MM.1S (cell line): ENCODE measurements at regions not wholly inside any gene's neighbourhood (a gene's known extent, or its start where the extent isn't known, plus 50 kb on each side); places are given as distances from the start of the nearest gene placed in this dataset.

Source experiments
- DNase-seq: peaks from one replicate; pipeline ENCODE4 v3.0.0-alpha.2; 2015
- H2AFZ ChIP-seq: fragments of 300-600 bp; sonication (generic); 2 replicates; pipeline ENCODE4 v1.6.0; 2016; ENCODE audit warnings: antibody characterized with exemption, low read length
- H3F3A ChIP-seq: fragments of 300-600 bp; sonication (generic); 2 replicates; pipeline ENCODE4 v1.6.1; 2016; ENCODE audit warnings: mild to moderate bottlenecking, antibody characterized with exemption, low read length, moderate library complexity, mixed read lengths; ENCODE audit not compliant: insufficient read depth
- H3K27ac ChIP-seq: fragments of 300-600 bp; sonication (generic); 2 replicates; pipeline ENCODE4 v1.5.1; 2016; ENCODE audit warnings: mild to moderate bottlenecking, low read length
- H3K27me3 ChIP-seq: fragments of 300-600 bp; sonication (generic); replicated peaks from 2 replicates; pipeline ENCODE4 v1.6.0; 2016; ENCODE audit warnings: low read length; ENCODE audit not compliant: insufficient read depth
- H3K36me3 ChIP-seq: fragments of 300-600 bp; sonication (generic); replicated peaks from 2 replicates; pipeline ENCODE4 v1.6.1; 2016; ENCODE audit warnings: mild to moderate bottlenecking, low read length, mixed read lengths; ENCODE audit not compliant: insufficient read depth
- H3K4me1 ChIP-seq: fragments of 300-600 bp; sonication (generic); 2 replicates; pipeline ENCODE4 v1.6.1; 2016; ENCODE audit warnings: low read length, mixed read lengths
- H3K4me2 ChIP-seq: fragments of 300-600 bp; sonication (generic); 2 replicates; pipeline ENCODE4 v1.6.0; 2016; ENCODE audit warnings: low read depth, low read length
- H3K4me3 ChIP-seq: fragments of 300-600 bp; sonication (generic); 2 replicates; pipeline ENCODE4 v1.5.1; 2016; ENCODE audit warnings: low read length, mixed read lengths
- H3K79me2 ChIP-seq: fragments of 300-600 bp; sonication (generic); 2 replicates; pipeline ENCODE4 v1.6.1; 2016; ENCODE audit warnings: mixed run types, low read length, mixed read lengths
- H3K9ac ChIP-seq: fragments of 300-600 bp; sonication (generic); 2 replicates; pipeline ENCODE4 v1.6.1; 2016; ENCODE audit warnings: low read length, mixed read lengths
- H3K9me2 ChIP-seq: fragments of 300-600 bp; sonication (generic); replicated peaks from 2 replicates; pipeline ENCODE4 v1.6.1; 2016; ENCODE audit warnings: mild to moderate bottlenecking, low read length, mixed read lengths; ENCODE audit not compliant: insufficient read depth
- H3K9me3 ChIP-seq: fragments of 300-600 bp; sonication (generic); replicated peaks from 2 replicates; pipeline ENCODE4 v1.6.1; 2016; ENCODE audit warnings: mild to moderate bottlenecking, low read length, mixed read lengths; ENCODE audit not compliant: insufficient read depth
- H4K20me1 ChIP-seq: fragments of 300-600 bp; sonication (generic); 2 replicates; pipeline ENCODE4 v1.6.1; 2016; ENCODE audit warnings: mild to moderate bottlenecking, low read length, moderate library complexity, mixed read lengths; ENCODE audit not compliant: insufficient read depth
- EZH2 ChIP-seq: fragments of 300-600 bp; sonication (generic); optimal IDR thresholded peaks from 2 replicates; pipeline ENCODE3; 2017; ENCODE audit warnings: low read depth, mild to moderate bottlenecking, antibody characterized with exemption, low read length, mixed read lengths
- EZH2phosphoT487 ChIP-seq: fragments of 300-600 bp; sonication (generic); IDR thresholded peaks from 2 replicates; pipeline ENCODE4 v1.6.1; 2018; ENCODE audit warnings: antibody characterized with exemption, low read length
- TF ChIP-seq, protein P1 (sequence below): fragments of 300-600 bp; sonication (generic); IDR thresholded peaks from 2 replicates; pipeline ENCODE4 v1.5.1; 2016; ENCODE audit warnings: antibody characterized with exemption, low read length, mixed read lengths

DNA sequence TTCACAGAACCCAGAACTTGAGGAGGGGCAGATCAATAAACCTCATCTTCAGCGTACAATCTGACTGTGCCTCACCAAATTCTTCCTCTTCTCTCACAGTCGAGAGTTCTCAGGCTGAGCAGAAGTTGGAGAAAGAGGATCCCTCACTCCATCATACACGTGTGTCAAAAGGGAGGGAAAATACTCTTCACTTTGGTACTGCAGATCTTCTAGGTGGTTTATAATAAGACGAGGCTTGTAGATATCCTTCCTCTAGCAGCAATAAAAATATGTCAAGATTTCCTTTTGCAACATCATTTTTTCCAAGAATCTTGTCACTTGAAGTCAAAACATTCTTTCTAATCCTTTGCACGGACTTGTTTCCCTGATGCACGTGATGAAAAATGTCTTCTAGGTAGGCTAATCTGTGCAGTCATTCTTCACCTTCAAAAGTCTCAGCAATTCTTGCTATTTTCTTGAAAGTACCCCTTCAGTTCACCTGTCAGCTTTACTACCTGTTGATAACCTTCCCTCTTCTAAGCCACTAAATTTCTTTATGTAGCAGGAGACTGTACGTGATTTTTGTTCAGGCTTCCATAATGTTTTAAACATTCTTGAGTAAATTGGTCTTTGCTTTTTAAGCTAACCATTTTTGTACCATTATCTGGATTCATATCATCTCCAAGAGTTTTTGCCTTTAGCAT is 214.1 kb downstream of the NUAK1 start:
- H3K36me3 ChIP-seq, result no peaks in the 10 kb centered on the region

DNA sequence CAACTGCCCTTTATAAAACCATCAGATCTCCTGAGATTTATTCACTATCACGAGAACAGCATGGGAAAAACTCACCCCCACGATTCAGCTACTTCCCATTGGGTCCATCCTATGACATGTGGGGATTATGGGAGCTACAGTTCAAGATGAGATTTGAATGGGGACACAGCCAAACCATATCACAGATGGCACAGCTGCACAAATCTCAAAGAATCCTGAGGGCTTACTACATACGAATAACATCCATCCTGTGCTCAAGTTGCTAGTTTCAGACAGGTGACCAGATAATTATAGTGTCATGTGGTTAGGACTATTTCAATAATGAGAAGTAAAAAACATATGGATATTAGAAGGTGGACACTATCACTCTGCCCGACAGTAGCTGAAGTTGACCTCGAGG is 211.2 kb downstream of the NUAK1 start:
- no peaks in the 10 kb centered on the region for H3K4me1 ChIP-seq

More for the DNA sequence above, 214.1 kb downstream of the NUAK1 start:
- TF ChIP-seq EZH2phosphoT487, result no peak
- TF ChIP-seq, protein P1, sequence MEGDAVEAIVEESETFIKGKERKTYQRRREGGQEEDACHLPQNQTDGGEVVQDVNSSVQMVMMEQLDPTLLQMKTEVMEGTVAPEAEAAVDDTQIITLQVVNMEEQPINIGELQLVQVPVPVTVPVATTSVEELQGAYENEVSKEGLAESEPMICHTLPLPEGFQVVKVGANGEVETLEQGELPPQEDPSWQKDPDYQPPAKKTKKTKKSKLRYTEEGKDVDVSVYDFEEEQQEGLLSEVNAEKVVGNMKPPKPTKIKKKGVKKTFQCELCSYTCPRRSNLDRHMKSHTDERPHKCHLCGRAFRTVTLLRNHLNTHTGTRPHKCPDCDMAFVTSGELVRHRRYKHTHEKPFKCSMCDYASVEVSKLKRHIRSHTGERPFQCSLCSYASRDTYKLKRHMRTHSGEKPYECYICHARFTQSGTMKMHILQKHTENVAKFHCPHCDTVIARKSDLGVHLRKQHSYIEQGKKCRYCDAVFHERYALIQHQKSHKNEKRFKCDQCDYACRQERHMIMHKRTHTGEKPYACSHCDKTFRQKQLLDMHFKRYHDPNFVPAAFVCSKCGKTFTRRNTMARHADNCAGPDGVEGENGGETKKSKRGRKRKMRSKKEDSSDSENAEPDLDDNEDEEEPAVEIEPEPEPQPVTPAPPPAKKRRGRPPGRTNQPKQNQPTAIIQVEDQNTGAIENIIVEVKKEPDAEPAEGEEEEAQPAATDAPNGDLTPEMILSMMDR, result no peak
- Histone ChIP-seq H3K4me2 (no peak overlapping the region), H3K27me3 (no peaks in the 10 kb centered on the region), H3K4me3 (no peak overlapping the region), H2AFZ (no peak overlapping the region), H3F3A (no peaks in the 10 kb centered on the region), H3K79me2 (no peaks in the 10 kb centered on the region), H3K9me2 (no peaks in the 10 kb centered on the region), H3K9me3 (no peaks in the 10 kb centered on the region), H3K4me1 (no peaks in the 10 kb centered on the region), H3K27ac (no peak overlapping the region), H4K20me1 (no peaks in the 10 kb centered on the region), H3K9ac (no peak overlapping the region)
- DNase-seq, result no peak

DNA sequence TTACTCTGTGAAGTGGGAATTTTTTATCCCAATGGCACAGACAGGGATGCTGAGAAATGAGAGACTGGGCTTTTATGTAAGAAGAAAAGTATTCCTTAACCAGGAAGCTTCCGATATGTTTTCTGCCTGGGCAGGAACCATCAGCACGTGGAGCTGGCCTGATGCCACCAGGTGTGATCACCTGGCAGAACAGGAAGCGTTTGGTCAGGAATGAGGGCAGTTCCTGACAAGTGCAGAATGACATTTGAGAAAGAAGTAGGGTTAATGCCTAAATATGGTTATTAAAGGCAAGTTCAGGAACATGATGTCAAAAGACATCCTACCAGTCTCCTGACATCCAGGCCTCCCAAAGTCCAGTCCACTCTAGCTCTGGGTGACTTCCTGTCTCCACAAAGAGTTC is 210.3 kb downstream of the NUAK1 start:
- H4K20me1 ChIP-seq, result no peaks in the 10 kb centered on the region
- no peaks in the 10 kb centered on the region for H3K4me1 ChIP-seq
- H2AFZ ChIP-seq, result no peak overlapping the region
- H3K4me3 ChIP-seq, result no peak overlapping the region
- DNase-seq, result no peak
- no peaks in the 10 kb centered on the region for H3F3A ChIP-seq
- no peaks in the 10 kb centered on the region for H3K9me2 ChIP-seq
- H3K4me2 ChIP-seq, result no peak overlapping the region
- H3K36me3 ChIP-seq, result no peaks in the 10 kb centered on the region
- H3K79me2 ChIP-seq, result no peaks in the 10 kb centered on the region
- no peak overlapping the region for H3K9ac ChIP-seq
- TF ChIP-seq EZH2phosphoT487 (no peak), EZH2 (no peak)
- TF ChIP-seq, protein P1, result no peak
- no peaks in the 10 kb centered on the region for H3K27me3 ChIP-seq
- H3K9me3 ChIP-seq, result no peaks in the 10 kb centered on the region
- H3K27ac ChIP-seq, result no peak overlapping the region

More for the DNA sequence above, 211.2 kb downstream of the NUAK1 start:
- H3K9ac ChIP-seq, result no peak overlapping the region
- TF ChIP-seq, protein P1, result no peak
- TF ChIP-seq EZH2phosphoT487, result no peak
- no peak for TF ChIP-seq EZH2
- H2AFZ ChIP-seq, result no peak overlapping the region
- H3K79me2 ChIP-seq, result no peaks in the 10 kb centered on the region
- no peaks in the 10 kb centered on the region for H4K20me1 ChIP-seq
- no peaks in the 10 kb centered on the region for H3K9me2 ChIP-seq
- H3F3A ChIP-seq, result no peaks in the 10 kb centered on the region
- DNase-seq, result no peak
- H3K36me3 ChIP-seq, result no peaks in the 10 kb centered on the region
- H3K4me3 ChIP-seq, result no peak overlapping the region
- H3K27me3 ChIP-seq, result no peaks in the 10 kb centered on the region
- no peak overlapping the region for H3K27ac ChIP-seq
- H3K9me3 ChIP-seq, result no peaks in the 10 kb centered on the region
- no peak overlapping the region for H3K4me2 ChIP-seq
